ENCODE measurements at regions not wholly inside any gene's neighbourhood (a gene's known extent, or its start where the extent isn't known, plus 50 kb on each side); places are given as distances from the start of the nearest gene placed in this dataset.

GRCh38 chr1:47521034-47521881 is 83.4 kb downstream of the FOXD2 start:
- Histone ChIP-seq H3K36me3 (ENCODE audit: control insufficient read depth in 5 of 5, insufficient read depth in 5 of 5, low read length in 5 of 5) (no peaks in the 10 kb centered on the region), H3K27me3 (ENCODE audit: control insufficient read depth in 5 of 5, insufficient read depth in 4 of 5, low read length in 5 of 5) (peaks cover 2 to 19% (median 11%) of the 10 kb centered on the region in 5 donors), H3K4me1 (ENCODE audit: control insufficient read depth in 5 of 5, insufficient read depth in 5 of 5, low read length in 5 of 5) (no peaks in the 10 kb centered on the region), H3K27ac (ENCODE audit: low read depth, low read length) (no peak overlapping the region), H3K9me3 (ENCODE audit: control insufficient read depth in 5 of 5, low read length in 5 of 5) (peaks cover 0 to 3% (median 0%) of the 10 kb centered on the region in 5 donors), H3K9ac (ENCODE audit: low read length in 5 of 5) (no peak overlapping the region), H3K4me3 (ENCODE audit: low read depth in 1 of 5, low read length in 5 of 5) (no peak overlapping the region)

GRCh38 chr1:47522935-47523834 is 85.3 kb downstream of the FOXD2 start:
- Histone ChIP-seq H3K9me3 (ENCODE audit: control insufficient read depth in 5 of 5, low read length in 5 of 5) (peaks cover 0 to 3% (median 1%) of the 10 kb centered on the region in 5 donors), H3K27ac (ENCODE audit: low read depth, low read length) (no peak overlapping the region), H3K4me3 (ENCODE audit: low read depth in 1 of 5, low read length in 5 of 5) (no peak overlapping the region)

GRCh38 chr1:47523835-47524215 is 86.0 kb downstream of the FOXD2 start:
- H3K27ac ChIP-seq (ENCODE audit: low read depth, low read length) = no peak overlapping the region
- peaks cover 0 to 4% (median 2%) of the 10 kb centered on the region in 5 donors for H3K9me3 ChIP-seq (ENCODE audit: control insufficient read depth in 5 of 5, low read length in 5 of 5)
- H3K27me3 ChIP-seq (ENCODE audit: control insufficient read depth in 5 of 5, insufficient read depth in 4 of 5, low read length in 5 of 5) = peaks cover 2 to 19% (median 4%) of the 10 kb centered on the region in 5 donors

More at GRCh38 chr1:47522935-47523834, 85.3 kb downstream of the FOXD2 start:
- Histone ChIP-seq H3K36me3 (ENCODE audit: control insufficient read depth in 5 of 5, insufficient read depth in 5 of 5, low read length in 5 of 5) (no peaks in the 10 kb centered on the region), H3K9ac (ENCODE audit: low read length in 5 of 5) (no peak overlapping the region), H3K4me1 (ENCODE audit: control insufficient read depth in 5 of 5, insufficient read depth in 5 of 5, low read length in 5 of 5) (no peaks in the 10 kb centered on the region), H3K27me3 (ENCODE audit: control insufficient read depth in 5 of 5, insufficient read depth in 4 of 5, low read length in 5 of 5) (peaks cover 2 to 19% (median 5%) of the 10 kb centered on the region in 5 donors)

GRCh38 chr1:47524272-47524671 is 86.4 kb downstream of the FOXD2 start:
- peaks cover 2 to 19% (median 4%) of the 10 kb centered on the region in 5 donors for H3K27me3 ChIP-seq (ENCODE audit: control insufficient read depth in 5 of 5, insufficient read depth in 4 of 5, low read length in 5 of 5)
- H3K9me3 ChIP-seq (ENCODE audit: control insufficient read depth in 5 of 5, low read length in 5 of 5) = peaks cover 2 to 9% (median 4%) of the 10 kb centered on the region in 5 donors
- H3K4me1 ChIP-seq (ENCODE audit: control insufficient read depth in 5 of 5, insufficient read depth in 5 of 5, low read length in 5 of 5) = no peaks in the 10 kb centered on the region
- no peak overlapping the region for H3K27ac ChIP-seq (ENCODE audit: low read depth, low read length)
- H3K4me3 ChIP-seq (ENCODE audit: low read depth in 1 of 5, low read length in 5 of 5) = no peak overlapping the region
- H3K9ac ChIP-seq (ENCODE audit: low read length in 5 of 5) = no peak overlapping the region
- no peaks in the 10 kb centered on the region for H3K36me3 ChIP-seq (ENCODE audit: control insufficient read depth in 5 of 5, insufficient read depth in 5 of 5, low read length in 5 of 5)

More at GRCh38 chr1:47523835-47524215, 86.0 kb downstream of the FOXD2 start:
- H3K9ac ChIP-seq (ENCODE audit: low read length in 5 of 5) = no peak overlapping the region
- H3K4me3 ChIP-seq (ENCODE audit: low read depth in 1 of 5, low read length in 5 of 5) = no peak overlapping the region
- H3K4me1 ChIP-seq (ENCODE audit: control insufficient read depth in 5 of 5, insufficient read depth in 5 of 5, low read length in 5 of 5) = no peaks in the 10 kb centered on the region
- H3K36me3 ChIP-seq (ENCODE audit: control insufficient read depth in 5 of 5, insufficient read depth in 5 of 5, low read length in 5 of 5) = no peaks in the 10 kb centered on the region

- Histone ChIP-seq H3K4me3 (ENCODE audit: low read depth in 1 of 5, low read length in 5 of 5) (no peak overlapping the region), H3K9me3 (ENCODE audit: control insufficient read depth in 5 of 5, low read length in 5 of 5) (peaks cover 4 to 11% (median 8%) of the 10 kb centered on the region in 5 donors), H3K4me1 (ENCODE audit: control insufficient read depth in 5 of 5, insufficient read depth in 5 of 5, low read length in 5 of 5) (peaks cover 0 to 4% (median 1%) of the 10 kb centered on the region in 5 donors), H3K36me3 (ENCODE audit: control insufficient read depth in 5 of 5, insufficient read depth in 5 of 5, low read length in 5 of 5) (no peaks in the 10 kb centered on the region), H3K27me3 (ENCODE audit: control insufficient read depth in 5 of 5, insufficient read depth in 4 of 5, low read length in 5 of 5) (peaks cover 0 to 14% (median 2%) of the 10 kb centered on the region in 5 donors), H3K27ac (ENCODE audit: low read depth, low read length) (no peak overlapping the region), H3K9ac (ENCODE audit: low read length in 5 of 5) (no peak overlapping the region)
These were observed 89.9 kb downstream of the FOXD2 start for GRCh38 chr1:47527653-47528272.

GRCh38 chr1:47529520-47530098 is 91.8 kb downstream of the FOXD2 start:
- H3K27me3 ChIP-seq (ENCODE audit: control insufficient read depth in 5 of 5, insufficient read depth in 4 of 5, low read length in 5 of 5) = peaks cover 0 to 8% (median 2%) of the 10 kb centered on the region in 5 donors
- peaks cover 4 to 11% (median 8%) of the 10 kb centered on the region in 5 donors for H3K9me3 ChIP-seq (ENCODE audit: control insufficient read depth in 5 of 5, low read length in 5 of 5)
- no peaks in the 10 kb centered on the region for H3K36me3 ChIP-seq (ENCODE audit: control insufficient read depth in 5 of 5, insufficient read depth in 5 of 5, low read length in 5 of 5)
- peaks cover 4 to 20% (median 18%) of the 10 kb centered on the region in 5 donors for H3K4me1 ChIP-seq (ENCODE audit: control insufficient read depth in 5 of 5, insufficient read depth in 5 of 5, low read length in 5 of 5)
- H3K27ac ChIP-seq (ENCODE audit: low read depth, low read length) = no peak overlapping the region
- no peak overlapping the region for H3K9ac ChIP-seq (ENCODE audit: low read length in 5 of 5)
- H3K4me3 ChIP-seq (ENCODE audit: low read depth in 1 of 5, low read length in 5 of 5) = no peak overlapping the region

GRCh38 chr1:47532921-47533792 is 95.3 kb downstream of the FOXD2 start:
- peak overlapping the region in 2 of 5 donors; percentile 36 to 46 for H3K9ac ChIP-seq (ENCODE audit: low read length in 5 of 5)

GRCh38 chr1:47533793-47534328 is 96.0 kb downstream of the FOXD2 start:
- peak overlapping the region in 1 of 5 donors; percentile 15 for H3K9ac ChIP-seq (ENCODE audit: low read length in 5 of 5)
- peak overlapping the region in 1 of 5 donors; percentile 11 for H3K4me3 ChIP-seq (ENCODE audit: low read depth in 1 of 5, low read length in 5 of 5)
- H3K27me3 ChIP-seq (ENCODE audit: control insufficient read depth in 5 of 5, insufficient read depth in 4 of 5, low read length in 5 of 5) = peaks cover 0 to 2% (median 0%) of the 10 kb centered on the region in 5 donors
- H3K36me3 ChIP-seq (ENCODE audit: control insufficient read depth in 5 of 5, insufficient read depth in 5 of 5, low read length in 5 of 5) = no peaks in the 10 kb centered on the region
- H3K4me1 ChIP-seq (ENCODE audit: control insufficient read depth in 5 of 5, insufficient read depth in 5 of 5, low read length in 5 of 5) = peaks cover 4 to 33% (median 27%) of the 10 kb centered on the region in 5 donors
- peaks cover 0 to 9% (median 7%) of the 10 kb centered on the region in 5 donors for H3K9me3 ChIP-seq (ENCODE audit: control insufficient read depth in 5 of 5, low read length in 5 of 5)
- H3K27ac ChIP-seq (ENCODE audit: low read depth, low read length) = no peak overlapping the region

More at GRCh38 chr1:47532921-47533792, 95.3 kb downstream of the FOXD2 start:
- Histone ChIP-seq H3K27ac (ENCODE audit: low read depth, low read length) (no peak overlapping the region), H3K4me3 (ENCODE audit: low read depth in 1 of 5, low read length in 5 of 5) (peak overlapping the region; percentile 49 to 66 (median 62)), H3K4me1 (ENCODE audit: control insufficient read depth in 5 of 5, insufficient read depth in 5 of 5, low read length in 5 of 5) (peaks cover 4 to 33% (median 27%) of the 10 kb centered on the region in 5 donors), H3K36me3 (ENCODE audit: control insufficient read depth in 5 of 5, insufficient read depth in 5 of 5, low read length in 5 of 5) (no peaks in the 10 kb centered on the region), H3K9me3 (ENCODE audit: control insufficient read depth in 5 of 5, low read length in 5 of 5) (peaks cover 3 to 9% (median 7%) of the 10 kb centered on the region in 5 donors), H3K27me3 (ENCODE audit: control insufficient read depth in 5 of 5, insufficient read depth in 4 of 5, low read length in 5 of 5) (peaks cover 0 to 2% (median 0%) of the 10 kb centered on the region in 5 donors)

Data from subcutaneous abdominal adipose tissue (tissue), 5 donors.